ENCODE measurements at regions not wholly inside any gene's neighbourhood (a gene's known extent, or its start where the extent isn't known, plus 50 kb on each side); places are given as distances from the start of the nearest gene placed in this dataset.

DNA sequence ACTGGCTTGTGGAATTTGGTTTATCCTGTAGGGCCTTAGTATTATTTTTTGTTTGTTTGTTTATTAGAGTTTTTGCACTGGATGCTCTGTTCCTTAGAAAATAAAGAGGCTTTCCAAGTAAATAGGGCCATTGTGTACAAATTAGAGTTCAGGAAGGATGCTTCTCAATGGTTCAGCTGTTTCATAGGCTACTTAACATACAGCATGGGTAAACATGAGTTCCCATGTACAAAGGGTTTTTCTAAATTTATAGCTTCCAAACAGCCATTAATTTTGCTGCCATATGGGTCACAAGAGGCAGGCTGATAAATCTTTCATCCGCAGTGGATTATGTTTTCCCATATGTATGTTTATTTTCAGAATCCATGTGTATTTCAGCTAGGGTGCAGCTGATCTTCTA, 121.6 kb upstream of the WDR11 start:
- Histone ChIP-seq H4K20me1 (ENCODE audit: insufficient read depth, low read length) (no peaks in the 10 kb centered on the region), H3K27me3 (ENCODE audit: low read depth, low read length) (no peaks in the 10 kb centered on the region), H3K4me1 (ENCODE audit: low read length) (no peaks in the 10 kb centered on the region), H3K27ac (ENCODE audit: low read length) (no peak overlapping the region), H3K4me2 (ENCODE audit: low read length) (no peak overlapping the region), H3K9me3 (ENCODE audit: insufficient read depth, low read length) (no peaks in the 10 kb centered on the region), H3K79me2 (ENCODE audit: low read length) (no peaks in the 10 kb centered on the region), H3K4me3 (ENCODE audit: low read length) (no peak overlapping the region), H2AFZ (ENCODE audit: low read depth, low read length) (no peak overlapping the region), H3K9ac (ENCODE audit: low read length) (no peak overlapping the region), H3K36me3 (replicated peaks; ENCODE audit: low read depth, low read length) (no peaks in the 10 kb centered on the region)
- TF ChIP-seq, protein P1, sequence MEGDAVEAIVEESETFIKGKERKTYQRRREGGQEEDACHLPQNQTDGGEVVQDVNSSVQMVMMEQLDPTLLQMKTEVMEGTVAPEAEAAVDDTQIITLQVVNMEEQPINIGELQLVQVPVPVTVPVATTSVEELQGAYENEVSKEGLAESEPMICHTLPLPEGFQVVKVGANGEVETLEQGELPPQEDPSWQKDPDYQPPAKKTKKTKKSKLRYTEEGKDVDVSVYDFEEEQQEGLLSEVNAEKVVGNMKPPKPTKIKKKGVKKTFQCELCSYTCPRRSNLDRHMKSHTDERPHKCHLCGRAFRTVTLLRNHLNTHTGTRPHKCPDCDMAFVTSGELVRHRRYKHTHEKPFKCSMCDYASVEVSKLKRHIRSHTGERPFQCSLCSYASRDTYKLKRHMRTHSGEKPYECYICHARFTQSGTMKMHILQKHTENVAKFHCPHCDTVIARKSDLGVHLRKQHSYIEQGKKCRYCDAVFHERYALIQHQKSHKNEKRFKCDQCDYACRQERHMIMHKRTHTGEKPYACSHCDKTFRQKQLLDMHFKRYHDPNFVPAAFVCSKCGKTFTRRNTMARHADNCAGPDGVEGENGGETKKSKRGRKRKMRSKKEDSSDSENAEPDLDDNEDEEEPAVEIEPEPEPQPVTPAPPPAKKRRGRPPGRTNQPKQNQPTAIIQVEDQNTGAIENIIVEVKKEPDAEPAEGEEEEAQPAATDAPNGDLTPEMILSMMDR (IDR thresholded peaks at IDR 0.05; ENCODE audit: low read depth, low read length) = no peak
- no peak for TF ChIP-seq EZH2phosphoT487 (IDR thresholded peaks at IDR 0.05; ENCODE audit: low read depth)

DNA sequence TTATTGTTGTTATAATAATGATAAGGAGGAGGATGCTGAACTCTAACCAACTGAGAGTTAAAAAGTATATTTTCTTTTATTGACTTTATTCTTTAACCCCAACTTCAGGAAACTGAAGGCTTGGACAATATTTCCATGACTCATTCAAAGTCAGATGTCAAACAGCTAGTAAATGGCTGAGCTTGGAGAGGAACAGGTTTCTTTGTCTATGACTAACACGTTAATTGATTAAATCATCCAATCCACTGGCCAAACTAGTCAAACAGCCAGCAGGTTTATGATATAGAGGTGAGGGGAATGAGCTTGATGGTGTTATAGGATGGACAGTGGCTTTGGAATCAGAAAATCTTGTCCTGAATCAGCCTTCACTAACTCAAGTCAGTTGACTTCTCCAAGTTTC, 119.1 kb upstream of the WDR11 start:
- Histone ChIP-seq H3K4me3 (ENCODE audit: low read length) (no peak overlapping the region), H3K4me1 (ENCODE audit: low read length) (peaks cover 5% of the 10 kb centered on the region; the same call in 1 of the 2 replicates), H3K79me2 (ENCODE audit: low read length) (no peaks in the 10 kb centered on the region)

DNA sequence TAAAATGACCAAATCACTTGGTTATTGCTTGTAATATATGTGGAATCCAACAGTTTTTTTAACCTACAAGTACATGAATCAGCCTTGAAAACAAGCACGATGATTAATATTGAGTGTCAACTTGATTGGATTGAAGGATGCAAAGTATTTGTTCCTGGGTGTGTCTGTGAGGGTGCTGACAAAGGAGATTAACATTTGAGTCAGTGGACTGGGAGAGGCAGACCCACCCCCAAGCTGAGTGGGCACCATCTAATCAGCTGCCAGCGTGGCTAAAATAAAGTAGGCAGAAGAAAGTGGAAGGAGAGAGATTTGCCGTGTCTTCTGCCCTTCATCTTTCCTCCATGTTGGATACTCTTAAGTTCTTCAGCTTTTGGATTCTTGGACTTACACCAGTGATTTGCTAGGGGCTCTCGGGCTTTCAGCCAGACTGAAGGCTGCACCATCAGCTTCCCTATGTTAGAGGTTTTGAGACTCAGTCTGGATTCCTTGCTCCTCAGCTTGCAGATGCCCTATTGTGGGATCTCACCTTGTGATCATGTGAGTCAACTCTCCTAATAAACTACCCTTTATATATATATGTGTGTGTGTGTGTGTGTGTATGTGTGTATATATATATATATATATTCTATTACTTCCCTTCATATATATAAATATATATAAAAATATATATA, 118.4 kb upstream of the WDR11 start:
- peaks cover 9% of the 10 kb centered on the region; the same call in 1 of the 2 replicates for H3K27me3 ChIP-seq (ENCODE audit: low read depth, low read length)
- peaks cover 5% of the 10 kb centered on the region; the same call in 1 of the 2 replicates for H3K4me1 ChIP-seq (ENCODE audit: low read length)
- H2AFZ ChIP-seq (ENCODE audit: low read depth, low read length) = no peak overlapping the region
- no peak overlapping the region for H3K4me2 ChIP-seq (ENCODE audit: low read length)
- no peak overlapping the region for H3K4me3 ChIP-seq (ENCODE audit: low read length)
- no peak overlapping the region for H3K9ac ChIP-seq (ENCODE audit: low read length)
- no peaks in the 10 kb centered on the region for H3K9me3 ChIP-seq (ENCODE audit: insufficient read depth, low read length)
- no peak overlapping the region for H3K27ac ChIP-seq (ENCODE audit: low read length)
- H3K36me3 ChIP-seq (replicated peaks; ENCODE audit: low read depth, low read length) = no peaks in the 10 kb centered on the region
- no peaks in the 10 kb centered on the region for H3K79me2 ChIP-seq (ENCODE audit: low read length)
- H4K20me1 ChIP-seq (ENCODE audit: insufficient read depth, low read length) = no peaks in the 10 kb centered on the region
- TF ChIP-seq, protein P1 (IDR thresholded peaks at IDR 0.05; ENCODE audit: low read depth, low read length) = no peak
- no peak for TF ChIP-seq EZH2phosphoT487 (IDR thresholded peaks at IDR 0.05; ENCODE audit: low read depth)

More for the DNA sequence above, 119.1 kb upstream of the WDR11 start:
- TF ChIP-seq, protein P1 (IDR thresholded peaks at IDR 0.05; ENCODE audit: low read depth, low read length) = no peak
- no peak for TF ChIP-seq EZH2phosphoT487 (IDR thresholded peaks at IDR 0.05; ENCODE audit: low read depth)
- Histone ChIP-seq H3K27ac (ENCODE audit: low read length) (no peak overlapping the region), H3K36me3 (replicated peaks; ENCODE audit: low read depth, low read length) (no peaks in the 10 kb centered on the region), H2AFZ (ENCODE audit: low read depth, low read length) (no peak overlapping the region), H3K4me2 (ENCODE audit: low read length) (no peak overlapping the region), H3K9me3 (ENCODE audit: insufficient read depth, low read length) (no peaks in the 10 kb centered on the region), H4K20me1 (ENCODE audit: insufficient read depth, low read length) (no peaks in the 10 kb centered on the region), H3K27me3 (ENCODE audit: low read depth, low read length) (0 out of 2 replicates have a peak, but pooled peaks cover 2% of the 10 kb centered on the region), H3K9ac (ENCODE audit: low read length) (no peak overlapping the region)

DNA sequence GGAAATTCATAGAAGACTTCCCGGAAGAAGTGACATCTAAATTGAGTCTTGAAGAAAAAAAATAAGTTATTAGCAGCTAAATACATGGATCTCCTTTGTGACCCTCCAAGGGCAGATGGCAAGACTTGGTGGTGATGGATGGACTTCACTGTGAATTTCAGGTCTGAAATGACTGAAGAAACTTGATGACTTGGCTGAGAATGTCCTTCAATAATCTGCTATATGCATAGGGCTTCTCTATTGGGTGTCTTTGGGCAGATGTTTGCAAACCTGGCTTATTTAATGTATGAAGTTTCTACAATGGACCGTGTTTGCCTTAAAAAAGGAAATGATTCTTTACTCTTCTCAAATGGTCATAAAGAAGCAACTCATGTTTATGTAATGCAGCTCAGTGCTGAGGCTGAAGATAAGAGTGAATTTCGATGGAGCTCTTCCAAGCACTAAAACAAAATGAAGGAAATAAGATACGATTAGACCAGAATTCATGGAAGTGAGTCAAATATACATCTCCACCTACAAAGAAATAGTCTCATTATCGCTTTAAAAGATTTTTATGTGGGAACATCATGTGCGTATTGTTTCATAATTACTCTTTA, 116.6 kb upstream of the WDR11 start:
- no peak for TF ChIP-seq EZH2phosphoT487 (IDR thresholded peaks at IDR 0.05; ENCODE audit: low read depth)
- TF ChIP-seq, protein P1 (IDR thresholded peaks at IDR 0.05; ENCODE audit: low read depth, low read length) = no peak
- no peak overlapping the region for H3K27ac ChIP-seq (ENCODE audit: low read length)

More for the DNA sequence above, 116.6 kb upstream of the WDR11 start:
- peaks cover 10% of the 10 kb centered on the region; the same call in 1 of the 2 replicates for H3K27me3 ChIP-seq (ENCODE audit: low read depth, low read length)
- H3K9ac ChIP-seq (ENCODE audit: low read length) = no peak overlapping the region
- H3K9me3 ChIP-seq (ENCODE audit: insufficient read depth, low read length) = no peaks in the 10 kb centered on the region
- H3K79me2 ChIP-seq (ENCODE audit: low read length) = no peaks in the 10 kb centered on the region
- no peak overlapping the region for H3K4me3 ChIP-seq (ENCODE audit: low read length)
- no peaks in the 10 kb centered on the region for H4K20me1 ChIP-seq (ENCODE audit: insufficient read depth, low read length)
- H3K4me1 ChIP-seq (ENCODE audit: low read length) = peaks cover 5% of the 10 kb centered on the region; the same call in 1 of the 2 replicates
- no peaks in the 10 kb centered on the region for H3K36me3 ChIP-seq (replicated peaks; ENCODE audit: low read depth, low read length)
- no peak overlapping the region for H3K4me2 ChIP-seq (ENCODE audit: low read length)
- H2AFZ ChIP-seq (ENCODE audit: low read depth, low read length) = no peak overlapping the region
